Loucy (cell line): ENCODE measurements at regions not wholly inside any gene's neighbourhood (a gene's known extent, or its start where the extent isn't known, plus 50 kb on each side); places are given as distances from the start of the nearest gene placed in this dataset.

ENCODE experiments used
- CTCF ChIP-seq: fragments of 200-600 bp; sonication (generic); conservative IDR thresholded peaks from 2 replicates; pipeline ENCODE4 v1.5.1; 2014; ENCODE audit warnings: mild to moderate bottlenecking, antibody characterized with exemption, low read length
- EZH2phosphoT487 ChIP-seq: fragments of 200-600 bp; IDR thresholded peaks from 2 replicates; pipeline ENCODE4 v1.6.1; 2018; ENCODE audit warnings: antibody characterized with exemption, mild to moderate bottlenecking, moderate library complexity, borderline replicate concordance

GRCh38 chr2:205911306-205911705 is 174.7 kb downstream of the INO80D start:
- no peak for TF ChIP-seq CTCF
- no peak for TF ChIP-seq EZH2phosphoT487
